A673 (cell line): ENCODE measurements at regions not wholly inside any gene's neighbourhood (a gene's known extent, or its start where the extent isn't known, plus 50 kb on each side); places are given as distances from the start of the nearest gene placed in this dataset.

ENCODE experiments used
- CTCF ChIP-seq: fragments of 300-800, 200-600 bp; sonication (generic); conservative IDR thresholded peaks from 2 replicates; pipeline ENCODE4 v1.5.1; 2017; ENCODE audit warnings: low read depth, mild to moderate bottlenecking, antibody characterized with exemption, low read length, moderate library complexity, mixed read lengths
- EZH2 ChIP-seq: fragments of 200-600 bp; sonication (generic); IDR thresholded peaks from 2 replicates; pipeline ENCODE4 v1.6.1; 2017; ENCODE audit warnings: borderline replicate concordance, low read depth, mild to moderate bottlenecking, mixed read lengths, antibody characterized with exemption, low read length; ENCODE audit not compliant: poor library complexity, severe bottlenecking

- TF ChIP-seq CTCF (no peak), EZH2 (no peak)
Observed at GRCh38 chr15:59879506-59880265, 124.4 kb upstream of the FOXB1 start.
